H9 (cell line): ENCODE measurements at regions not wholly inside any gene's neighbourhood (a gene's known extent, or its start where the extent isn't known, plus 50 kb on each side); places are given as distances from the start of the nearest gene placed in this dataset.

ENCODE experiments used
- DNase-seq: peaks from one replicate; pipeline ENCODE4 v3.0.0-alpha.2; 2017
- H2AFZ ChIP-seq: one replicate; pipeline ENCODE4 v1.6.1; 2013; ENCODE audit warnings: mild to moderate bottlenecking, low read length, control low read depth, moderate library complexity
- H2AK5ac ChIP-seq: 2 replicates; pipeline ENCODE4 v1.6.1; 2013; ENCODE audit warnings: low read length, control low read depth, mixed read lengths; ENCODE audit not compliant: insufficient read length
- H2BK120ac ChIP-seq: one replicate; pipeline ENCODE4 v1.6.1; 2013; ENCODE audit warnings: low read depth, mild to moderate bottlenecking, low read length, control low read depth, inconsistent platforms; ENCODE audit not compliant: poor library complexity, severe bottlenecking
- H2BK12ac ChIP-seq: 2 replicates; pipeline ENCODE4 v1.6.1; 2013; ENCODE audit warnings: low read length, control low read depth, mixed read lengths, low read depth; ENCODE audit not compliant: insufficient read length
- H2BK15ac ChIP-seq: 2 replicates; pipeline ENCODE4 v1.6.1; 2013; ENCODE audit warnings: low read depth, low read length, control low read depth
- H2BK20ac ChIP-seq: one replicate; pipeline ENCODE4 v1.6.1; 2013; ENCODE audit warnings: low read depth, mild to moderate bottlenecking, low read length, control low read depth, inconsistent platforms; ENCODE audit not compliant: poor library complexity, severe bottlenecking
- H2BK5ac ChIP-seq: 2 replicates; pipeline ENCODE4 v1.6.1; 2013; ENCODE audit warnings: low read length, control low read depth, mixed read lengths; ENCODE audit not compliant: insufficient read length
- H3K14ac ChIP-seq: 2 replicates; pipeline ENCODE4 v1.6.1; 2013; ENCODE audit warnings: low read length, control low read depth; ENCODE audit not compliant: insufficient read depth
- H3K18ac ChIP-seq: 2 replicates; pipeline ENCODE4 v1.6.1; 2013; ENCODE audit warnings: low read depth, mild to moderate bottlenecking, mixed read lengths, low read length, control low read depth; ENCODE audit not compliant: insufficient read length
- H3K23ac ChIP-seq: 2 replicates; pipeline ENCODE4 v1.6.1; 2013; ENCODE audit warnings: low read length, control low read depth, mixed read lengths, low read depth; ENCODE audit not compliant: insufficient read length
- H3K23me2 ChIP-seq: 2 replicates; pipeline ENCODE4 v1.6.1; 2013; ENCODE audit warnings: low read depth, mild to moderate bottlenecking, mixed read lengths, low read length, control low read depth; ENCODE audit not compliant: insufficient read length, poor library complexity, severe bottlenecking
- H3K27ac ChIP-seq: 2 replicates; pipeline ENCODE4 v1.5.1; 2013; ENCODE audit warnings: low read length, control low read depth, mixed read lengths, low read depth; ENCODE audit not compliant: insufficient read length
- H3K27me3 ChIP-seq: 2 replicates; pipeline ENCODE4 v1.6.1; 2013; ENCODE audit warnings: low read length, control low read depth, inconsistent platforms; ENCODE audit not compliant: insufficient read depth
- H3K4ac ChIP-seq: 2 replicates; pipeline ENCODE4 v1.6.1; 2013; ENCODE audit warnings: low read depth, mild to moderate bottlenecking, control low read depth, inconsistent platforms, low read length, moderate library complexity
- H3K4me1 ChIP-seq: 2 replicates; pipeline ENCODE4 v1.6.1; 2013; ENCODE audit warnings: low read length, control low read depth, inconsistent platforms; ENCODE audit not compliant: insufficient read depth
- H3K4me2 ChIP-seq: 2 replicates; pipeline ENCODE4 v1.6.1; 2013; ENCODE audit warnings: low read length, control low read depth, mixed read lengths; ENCODE audit not compliant: insufficient read length, insufficient read depth
- H3K56ac ChIP-seq: 2 replicates; pipeline ENCODE4 v1.6.1; 2013; ENCODE audit warnings: low read depth, mild to moderate bottlenecking, mixed read lengths, low read length, control low read depth; ENCODE audit not compliant: insufficient read length
- H3K79me1 ChIP-seq: 2 replicates; pipeline ENCODE4 v1.6.1; 2013; ENCODE audit warnings: low read depth, mild to moderate bottlenecking, moderate library complexity, low read length, control low read depth, inconsistent platforms; ENCODE audit not compliant: insufficient read depth, poor library complexity, severe bottlenecking
- H3K79me2 ChIP-seq: 2 replicates; pipeline ENCODE4 v1.6.1; 2013; ENCODE audit warnings: low read length, control low read depth, inconsistent platforms; ENCODE audit not compliant: insufficient read depth
- H3K9ac ChIP-seq: 2 replicates; pipeline ENCODE4 v1.6.1; 2013; ENCODE audit warnings: low read length, control low read depth, mixed read lengths; ENCODE audit not compliant: insufficient read length; ENCODE audit errors: extremely low read depth
- H3K9me3 ChIP-seq: one replicate; pipeline ENCODE4 v1.6.1; 2013; ENCODE audit warnings: low read depth, low read length, inconsistent platforms; ENCODE audit not compliant: control insufficient read depth
- H3T11ph ChIP-seq: one replicate; pipeline ENCODE4 v1.6.1; 2013; ENCODE audit warnings: mild to moderate bottlenecking, low read length, control low read depth, inconsistent platforms
- H4K20me1 ChIP-seq: one replicate; pipeline ENCODE4 v1.6.1; 2013; ENCODE audit not compliant: control insufficient read depth, insufficient read length, insufficient read depth
- H4K5ac ChIP-seq: 2 replicates; pipeline ENCODE4 v1.6.1; 2013; ENCODE audit warnings: low read depth, mild to moderate bottlenecking, mixed read lengths, low read length, control low read depth; ENCODE audit not compliant: insufficient read length
- H4K8ac ChIP-seq: replicated peaks from 2 replicates; pipeline ENCODE4 v1.6.1; 2013; ENCODE audit warnings: low read length, control low read depth, mixed read lengths, low read depth; ENCODE audit not compliant: insufficient read length
- H4K91ac ChIP-seq: 2 replicates; pipeline ENCODE4 v1.6.1; 2013; ENCODE audit warnings: low read depth, mild to moderate bottlenecking, moderate library complexity, mixed read lengths, low read length, control low read depth; ENCODE audit not compliant: insufficient read length
- H3K27ac Mint-ChIP-seq, 3 experiments: 2 replicates in 2 of 3; 3 replicates in 1 of 3; pipeline ENCODE4 v1.8.0; 2020 to 2021; ENCODE audit warnings: mixed read lengths in 3 of 3, mild to moderate bottlenecking in 1 of 3, moderate library complexity in 1 of 3
- H3K27me3 Mint-ChIP-seq: 2 replicates; pipeline ENCODE4 v1.8.0; 2021; ENCODE audit warnings: low read depth, mild to moderate bottlenecking, moderate library complexity, mixed read lengths
- H3K36me3 Mint-ChIP-seq, 3 experiments: 2 replicates in 2 of 3; 3 replicates in 1 of 3; pipeline ENCODE4 v1.8.0; 2020 to 2021; ENCODE audit warnings: low read depth in 3 of 3, mixed read lengths in 3 of 3; ENCODE audit not compliant: insufficient read depth in 1 of 3
- H3K4me1 Mint-ChIP-seq, 2 experiments: 2 replicates each; pipeline ENCODE4 v1.8.0; 2020; ENCODE audit warnings: mixed read lengths in 2 of 2
- H3K4me3 Mint-ChIP-seq, 2 experiments: 2 replicates in 1 of 2; 3 replicates in 1 of 2; pipeline ENCODE4 v1.8.0; 2020 to 2021; ENCODE audit warnings: mild to moderate bottlenecking in 2 of 2, mixed read lengths in 2 of 2, moderate library complexity in 1 of 2
- H3K9me3 Mint-ChIP-seq, 2 experiments: 2 replicates in 1 of 2; 3 replicates in 1 of 2; pipeline ENCODE4 v1.8.0; 2020; ENCODE audit warnings: mild to moderate bottlenecking in 2 of 2, mixed read lengths in 2 of 2, moderate library complexity in 1 of 2
- TF ChIP-seq, protein P1 (sequence below): fragments of 200-600 bp; sonication (generic); conservative IDR thresholded peaks from 3 replicates; pipeline ENCODE4 v1.8.0; 2021; ENCODE audit warnings: antibody characterized with exemption, mild to moderate bottlenecking

- no peaks in the 10 kb centered on the region for H4K20me1 ChIP-seq
- no peak overlapping the region for H3K23ac ChIP-seq
- H2BK20ac ChIP-seq = no peak overlapping the region
- Mint-ChIP-seq H3K27ac (no peak overlapping the region), H3K4me1 (peaks cover 2 to 6% of the 10 kb centered on the region in 2 experiments), H3K36me3 (no peaks in the 10 kb centered on the region), H3K9me3 (no peaks in the 10 kb centered on the region), H3K4me3 (no peak overlapping the region), H3K27me3 (no peaks in the 10 kb centered on the region; the same call in 1 of the 2 replicates)
- no peaks in the 10 kb centered on the region for H3K9me3 ChIP-seq
- no peak overlapping the region for H4K91ac ChIP-seq
- no peak overlapping the region for H2BK12ac ChIP-seq
- DNase-seq = no peak
- peak overlapping the region; percentile 95 for H2AFZ ChIP-seq
- H3K56ac ChIP-seq = no peak overlapping the region
- H3K27ac ChIP-seq = no peak overlapping the region
- H2BK15ac ChIP-seq = no peak overlapping the region
- H3K23me2 ChIP-seq = no peaks in the 10 kb centered on the region
- no peaks in the 10 kb centered on the region for H3K27me3 ChIP-seq
- H3K4ac ChIP-seq = no peak overlapping the region
- no peak overlapping the region for H2BK5ac ChIP-seq
- H4K5ac ChIP-seq = no peak overlapping the region
- no peak overlapping the region for H3K9ac ChIP-seq
- H4K8ac ChIP-seq = no peak overlapping the region
- H2BK120ac ChIP-seq = no peak overlapping the region
- no peak overlapping the region for H3K18ac ChIP-seq
- no peak overlapping the region for H3K14ac ChIP-seq
- TF ChIP-seq, protein P1, sequence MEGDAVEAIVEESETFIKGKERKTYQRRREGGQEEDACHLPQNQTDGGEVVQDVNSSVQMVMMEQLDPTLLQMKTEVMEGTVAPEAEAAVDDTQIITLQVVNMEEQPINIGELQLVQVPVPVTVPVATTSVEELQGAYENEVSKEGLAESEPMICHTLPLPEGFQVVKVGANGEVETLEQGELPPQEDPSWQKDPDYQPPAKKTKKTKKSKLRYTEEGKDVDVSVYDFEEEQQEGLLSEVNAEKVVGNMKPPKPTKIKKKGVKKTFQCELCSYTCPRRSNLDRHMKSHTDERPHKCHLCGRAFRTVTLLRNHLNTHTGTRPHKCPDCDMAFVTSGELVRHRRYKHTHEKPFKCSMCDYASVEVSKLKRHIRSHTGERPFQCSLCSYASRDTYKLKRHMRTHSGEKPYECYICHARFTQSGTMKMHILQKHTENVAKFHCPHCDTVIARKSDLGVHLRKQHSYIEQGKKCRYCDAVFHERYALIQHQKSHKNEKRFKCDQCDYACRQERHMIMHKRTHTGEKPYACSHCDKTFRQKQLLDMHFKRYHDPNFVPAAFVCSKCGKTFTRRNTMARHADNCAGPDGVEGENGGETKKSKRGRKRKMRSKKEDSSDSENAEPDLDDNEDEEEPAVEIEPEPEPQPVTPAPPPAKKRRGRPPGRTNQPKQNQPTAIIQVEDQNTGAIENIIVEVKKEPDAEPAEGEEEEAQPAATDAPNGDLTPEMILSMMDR = no peak
- H3T11ph ChIP-seq = no peak overlapping the region
- H3K4me2 ChIP-seq = no peak overlapping the region
- no peaks in the 10 kb centered on the region for H3K4me1 ChIP-seq
- no peak overlapping the region for H2AK5ac ChIP-seq
- no peaks in the 10 kb centered on the region for H3K79me1 ChIP-seq
- H3K79me2 ChIP-seq = no peaks in the 10 kb centered on the region
These were observed 476.1 kb upstream of the SYT1 start for GRCh38 chr12:78388461-78388860.
